CD4-positive, alpha-beta T cell treated with Interleukin-1 beta for 1 hour (primary cell): ENCODE measurements at regions not wholly inside any gene's neighbourhood (a gene's known extent, or its start where the extent isn't known, plus 50 kb on each side); places are given as distances from the start of the nearest gene placed in this dataset.
"Not testable (repeated sequence)": the region's sequence is repeated elsewhere in the genome, so short reads cannot be mapped to it uniquely, and the experiment has no call there.

Experiments used
- DNase-seq, 2 donors: peaks; one replicate each; pipeline ENCODE4 v3.0.0-alpha.2; 2020 to 2022

DNA sequence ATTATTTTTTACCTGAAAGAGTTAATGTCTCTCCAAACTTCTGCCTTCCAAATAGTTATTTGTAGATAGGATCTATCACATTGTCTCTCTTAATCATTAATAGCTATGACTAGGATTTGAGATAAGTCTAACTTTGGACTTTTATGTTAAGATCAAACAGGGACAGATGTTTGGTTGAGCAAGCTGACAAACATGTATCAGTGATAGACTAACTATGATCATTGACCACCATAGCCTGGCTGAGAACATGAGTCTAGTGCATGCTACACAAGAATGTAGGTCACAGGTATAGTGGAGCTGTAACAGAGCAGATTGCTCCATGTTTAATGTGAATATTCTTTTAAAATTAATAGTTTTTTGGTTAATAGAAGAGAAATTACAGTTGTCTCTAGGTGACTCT lies 52.0 kb downstream of the SYT15B start:
- DNase-seq: not testable (repeated sequence)

DNA sequence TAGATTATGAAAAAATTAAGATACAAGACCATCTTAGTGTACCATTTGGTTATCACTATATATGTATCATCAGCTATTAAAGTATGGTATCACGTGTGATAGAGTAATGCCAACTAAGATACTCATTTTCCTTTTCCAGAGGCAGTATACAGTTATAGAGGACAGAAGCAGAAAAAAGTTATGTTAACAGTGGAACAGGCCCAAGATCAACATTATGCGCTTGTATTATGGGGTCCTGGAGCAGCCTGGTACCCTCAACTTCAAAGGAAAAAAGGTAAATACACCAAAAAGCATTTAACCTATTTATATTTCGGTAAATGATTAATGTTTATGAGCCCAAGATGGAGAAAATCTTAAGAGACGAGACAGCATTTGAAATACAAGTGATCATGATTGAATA lies 52.9 kb downstream of the SYT15B start:
- not testable (repeated sequence) for DNase-seq

DNA sequence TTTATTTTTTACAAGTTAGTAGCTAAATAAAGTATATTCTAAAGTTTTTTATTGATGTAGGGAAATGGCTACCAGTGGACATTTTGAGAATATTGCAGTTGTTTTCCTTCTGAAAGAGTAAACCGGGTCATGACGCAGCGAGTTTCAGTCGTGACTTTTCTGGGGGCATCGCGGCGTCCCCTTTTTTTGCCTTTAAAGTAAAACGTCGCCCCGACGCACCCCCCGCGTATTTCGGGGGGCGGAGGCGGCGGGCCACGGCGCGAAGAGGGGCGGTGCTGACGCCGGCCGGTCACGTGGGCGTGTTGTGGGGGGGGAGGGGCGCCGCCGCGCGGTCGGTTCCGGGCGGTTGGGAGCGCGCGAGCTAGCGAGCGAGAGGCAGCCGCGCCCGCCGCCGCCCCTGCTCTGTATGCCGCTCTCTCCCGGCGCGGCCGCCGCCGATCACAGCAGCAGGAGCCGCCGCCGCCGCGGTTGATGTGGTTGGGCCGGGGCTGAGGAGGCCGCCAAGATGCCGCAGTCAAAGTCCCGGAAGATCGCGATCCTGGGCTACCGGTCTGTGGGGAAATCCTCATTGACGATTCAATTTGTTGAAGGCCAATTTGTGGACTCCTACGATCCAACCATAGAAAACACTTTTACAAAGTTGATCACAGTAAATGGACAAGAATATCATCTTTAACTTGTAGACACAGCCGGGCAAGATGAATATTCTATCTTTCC lies 57.5 kb downstream of the SYT15B start:
- peak; percentile 75 to 76 for DNase-seq

DNA sequence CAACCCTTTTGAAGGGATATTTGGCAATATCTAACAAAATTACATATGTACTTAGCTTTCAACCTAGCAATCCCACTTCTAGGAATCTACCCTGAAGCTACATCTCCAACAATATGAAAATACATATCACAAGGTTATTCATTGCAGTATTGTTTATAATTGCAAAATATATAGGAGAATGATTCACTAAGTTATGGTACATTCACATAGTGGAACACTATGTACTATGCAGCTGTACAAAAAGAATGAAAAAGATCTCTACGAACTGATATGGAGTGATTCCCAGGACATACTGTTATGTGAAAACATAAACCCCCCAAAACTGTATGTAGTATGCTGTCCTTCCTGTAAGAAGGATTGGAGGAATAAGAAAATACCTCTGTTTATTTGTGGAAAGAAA lies 62.1 kb downstream of the SYT15B start:
- not testable (repeated sequence) for DNase-seq

DNA sequence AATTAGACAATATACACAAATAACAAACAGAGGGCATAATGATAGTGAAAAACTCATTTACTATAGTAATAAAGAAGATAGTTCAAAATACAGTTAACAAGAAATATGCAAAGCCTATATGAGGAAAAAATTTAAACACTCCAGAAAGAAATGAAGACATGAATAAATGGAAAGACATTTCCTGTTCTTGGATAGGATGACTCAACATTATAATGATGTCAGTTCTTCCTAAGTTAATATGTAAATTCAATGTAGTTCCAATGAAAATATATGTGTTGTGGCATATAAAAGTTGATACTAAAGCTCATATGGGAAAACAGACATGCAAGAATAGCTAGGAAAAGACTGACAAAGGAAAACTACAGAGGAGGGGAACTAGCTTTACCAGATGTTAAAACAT lies 63.5 kb downstream of the SYT15B start:
- DNase-seq: not testable (repeated sequence)

DNA sequence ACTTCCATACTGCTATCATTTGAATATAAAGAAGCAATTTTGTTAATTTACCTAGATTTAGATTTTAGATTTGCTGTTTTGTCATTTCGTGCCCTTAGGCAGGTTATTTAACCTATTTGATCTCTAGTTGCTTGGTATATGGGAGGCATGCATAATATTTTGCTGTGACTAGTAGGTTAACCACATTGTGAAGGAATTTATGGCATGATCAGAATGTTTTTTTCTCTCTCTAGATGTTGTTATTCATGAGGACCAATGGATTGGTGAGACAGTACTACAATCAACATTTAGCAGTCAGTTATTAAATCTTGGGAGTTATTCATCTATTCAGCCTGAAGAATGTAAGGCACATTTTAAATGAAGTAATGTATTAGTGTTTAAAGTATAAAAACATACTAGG lies 67.2 kb downstream of the SYT15B start:
- not testable (repeated sequence) for DNase-seq

DNA sequence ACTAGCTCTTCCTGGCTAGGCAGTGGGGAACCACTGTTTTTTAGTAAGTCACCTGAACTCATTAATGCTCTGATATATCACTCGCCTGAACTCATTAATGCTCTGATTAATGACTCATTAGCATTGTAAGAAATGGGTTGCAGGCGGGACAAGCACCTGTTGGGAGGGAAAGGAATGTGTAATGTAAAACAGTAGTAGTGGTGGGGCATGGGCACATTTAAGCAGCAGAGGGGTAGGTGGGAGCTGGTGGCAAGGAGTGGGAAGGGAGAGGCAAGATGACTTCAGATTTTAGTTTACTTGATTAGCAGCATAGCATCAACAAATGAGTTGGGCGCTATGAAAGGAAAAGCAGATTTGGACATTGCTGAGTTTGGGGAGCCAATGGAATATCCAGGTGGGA lies 68.2 kb downstream of the SYT15B start:
- not testable (repeated sequence) for DNase-seq

DNA sequence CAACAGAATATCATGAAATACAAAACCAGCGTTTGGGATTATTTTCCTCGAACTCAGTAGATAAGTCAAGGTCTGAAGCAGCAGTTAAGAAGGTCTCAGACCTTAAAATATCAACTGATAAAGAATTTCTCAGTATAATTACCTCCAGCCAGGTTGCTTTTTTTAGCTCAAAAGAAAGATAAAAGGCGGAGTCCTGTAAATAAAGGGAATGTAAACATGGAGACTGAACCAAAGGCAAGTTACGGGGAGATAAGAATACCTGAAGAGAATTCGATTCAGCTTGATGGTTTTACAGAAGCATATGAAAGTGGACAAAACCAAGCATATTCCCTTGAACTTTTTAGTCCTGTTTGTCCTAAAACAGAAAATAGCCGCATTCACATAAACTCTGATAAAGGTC lies 73.1 kb downstream of the SYT15B start:
- DNase-seq: not testable (repeated sequence)

DNA sequence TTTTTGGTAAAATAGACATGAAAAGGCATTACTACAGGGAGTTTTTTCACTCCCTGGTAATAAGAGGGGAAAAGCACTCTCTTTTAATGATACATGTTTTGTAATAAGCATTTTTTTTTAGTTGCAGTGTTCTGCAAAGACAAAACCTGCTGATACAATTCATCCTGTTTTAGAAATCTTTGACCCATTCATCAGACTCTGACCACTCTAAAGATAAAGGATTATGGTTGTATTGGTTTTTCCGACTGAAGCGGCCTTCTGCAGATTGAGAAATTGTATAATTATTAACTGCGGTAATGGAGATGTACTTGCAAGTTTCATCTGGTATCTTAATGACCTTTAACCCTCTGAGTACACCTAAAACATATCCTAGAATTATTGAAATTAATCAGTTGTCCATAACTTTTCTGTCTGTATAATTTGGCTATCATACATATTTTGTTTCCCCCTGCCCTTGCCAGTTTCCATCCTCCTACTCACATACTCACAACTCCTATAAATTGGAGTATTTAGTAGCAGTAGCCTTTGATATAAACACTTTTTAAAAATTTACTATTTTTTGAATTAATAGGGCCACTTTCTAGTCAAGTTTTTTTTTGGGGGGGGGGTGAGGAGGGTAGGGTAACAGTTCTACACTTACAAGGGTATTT lies 79.4 kb downstream of the SYT15B start:
- DNase-seq: not testable (repeated sequence)

DNA sequence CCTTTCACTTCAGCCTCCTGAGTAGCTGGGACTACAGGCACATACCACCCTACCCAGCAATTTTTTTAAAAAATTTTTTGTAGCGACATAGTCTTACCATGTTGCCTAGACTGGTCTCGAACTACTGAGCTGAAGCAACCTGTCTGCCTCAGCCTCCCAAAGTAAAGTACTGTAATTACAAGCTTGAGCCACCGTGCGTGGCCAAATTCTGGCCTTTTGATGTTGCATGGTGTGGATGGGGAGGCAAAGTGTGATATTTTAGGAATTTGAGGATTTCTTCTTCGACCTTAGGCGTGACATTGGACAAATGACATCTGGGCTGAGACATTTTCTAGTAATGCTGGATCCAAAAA lies 81.8 kb downstream of the SYT15B start:
- DNase-seq: not testable (repeated sequence)

DNA sequence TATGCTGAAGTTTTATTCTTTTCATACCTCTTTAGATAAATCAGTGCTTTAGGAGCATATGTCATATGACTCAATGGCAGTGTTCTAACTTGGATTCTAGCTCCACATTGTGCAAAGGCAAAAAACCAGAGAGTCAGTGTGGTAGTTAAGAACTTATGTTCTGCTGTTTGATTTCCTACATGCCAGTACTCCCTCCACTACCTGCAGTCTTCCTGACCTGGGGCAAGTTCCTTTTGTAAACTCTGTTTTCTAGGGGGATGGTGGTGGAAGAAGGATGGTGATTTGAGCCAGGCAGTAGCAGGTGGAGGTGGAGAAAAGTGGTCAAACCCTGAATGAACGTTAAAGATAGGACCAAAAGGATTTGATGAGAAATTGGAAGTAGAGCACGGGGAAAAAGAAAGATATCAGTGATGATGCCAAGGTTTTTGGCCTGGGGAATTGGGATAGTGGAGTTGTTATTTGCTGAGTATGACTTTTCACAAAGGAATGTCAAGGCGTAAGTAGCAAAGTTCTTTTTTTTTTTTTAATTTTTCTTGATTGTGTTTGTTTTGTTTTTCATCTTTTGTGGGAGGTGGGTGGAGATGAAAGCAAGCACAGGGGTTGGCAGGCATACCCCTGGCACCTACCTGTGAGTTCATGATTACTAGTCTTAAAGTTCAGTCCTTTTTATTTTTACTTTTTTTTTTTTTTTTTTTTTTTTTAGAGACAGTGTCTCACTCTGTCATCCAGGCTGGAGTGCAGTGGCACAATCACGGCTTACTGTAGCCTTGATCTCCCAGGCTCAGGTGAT lies 82.3 kb downstream of the SYT15B start:
- not testable (repeated sequence) for DNase-seq

DNA sequence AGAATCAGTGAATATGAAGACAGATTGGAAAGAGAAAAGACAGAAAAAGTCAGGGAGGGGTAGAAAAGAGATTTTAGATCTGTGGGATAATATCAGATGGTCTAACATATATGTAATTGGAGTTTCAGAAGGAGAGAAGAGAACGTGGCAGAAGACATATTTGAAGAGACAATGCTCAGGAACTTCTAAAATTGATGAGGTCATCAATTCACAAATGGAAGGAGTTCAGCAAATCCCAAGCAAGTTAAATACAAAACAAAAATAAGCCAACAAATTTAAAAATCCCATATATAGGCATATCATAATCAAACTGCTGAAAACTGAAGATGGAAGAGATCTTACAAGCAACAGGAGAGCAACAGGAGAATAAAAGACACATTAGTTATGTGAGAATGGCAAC lies 87.3 kb downstream of the SYT15B start:
- not testable (repeated sequence) for DNase-seq

DNA sequence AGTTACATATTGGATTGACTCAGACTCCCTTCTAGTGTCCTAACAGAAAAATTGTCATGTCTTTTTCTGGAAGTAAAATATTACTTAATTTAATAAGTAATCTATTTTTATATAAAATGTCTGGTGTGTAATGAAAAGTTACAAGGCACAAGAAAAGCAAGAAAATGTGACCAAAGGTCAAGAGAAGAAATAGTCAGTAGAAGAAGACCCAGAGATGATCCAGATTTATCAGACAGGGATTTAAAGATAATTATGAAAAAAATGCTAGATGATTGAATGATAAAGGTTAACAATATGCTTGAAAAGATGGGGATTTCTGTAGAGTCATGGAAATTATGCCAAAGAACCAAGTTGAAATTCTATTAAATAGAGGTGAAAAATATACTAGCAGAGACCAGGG lies 87.8 kb downstream of the SYT15B start:
- DNase-seq: not testable (repeated sequence)

DNA sequence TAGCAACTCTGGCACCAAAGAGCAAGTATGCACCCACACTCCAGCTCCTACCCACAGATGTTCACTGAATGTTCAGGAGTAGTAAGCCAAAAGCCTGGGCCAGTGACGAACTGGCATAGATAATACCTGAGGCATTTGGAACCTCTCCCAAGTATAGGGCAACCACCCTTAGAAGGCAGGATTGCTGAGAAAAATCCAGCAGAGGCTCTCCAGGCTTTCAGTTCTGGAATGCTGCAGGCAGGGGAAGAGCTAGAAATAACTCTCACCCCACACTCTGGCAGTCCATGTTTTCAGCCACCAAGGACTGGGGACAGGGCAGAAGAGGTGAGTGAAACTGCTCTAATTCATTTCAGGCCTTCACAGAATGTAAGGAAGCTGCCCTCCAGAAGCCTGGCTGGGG lies 90.3 kb downstream of the SYT15B start:
- not testable (repeated sequence) for DNase-seq

DNA sequence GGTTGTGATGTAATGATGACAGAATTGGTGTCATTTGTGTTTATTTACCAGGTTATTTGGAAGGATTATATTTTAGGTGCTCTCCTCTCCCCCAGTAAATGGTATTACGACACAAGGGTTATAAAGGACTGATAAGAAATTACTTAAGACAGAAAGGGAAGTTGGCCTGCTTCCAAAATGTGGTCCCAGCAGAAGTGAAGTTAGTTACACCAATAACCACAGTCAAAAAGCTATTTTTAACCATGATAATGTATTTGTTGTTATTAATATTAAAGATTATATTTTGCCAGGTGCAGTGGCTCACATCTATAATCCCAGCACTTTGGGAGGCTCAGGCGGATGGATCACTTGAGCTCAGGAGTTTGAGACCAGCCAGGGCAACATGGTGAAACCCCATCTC lies 92.5 kb downstream of the SYT15B start:
- not testable (repeated sequence) for DNase-seq

DNA sequence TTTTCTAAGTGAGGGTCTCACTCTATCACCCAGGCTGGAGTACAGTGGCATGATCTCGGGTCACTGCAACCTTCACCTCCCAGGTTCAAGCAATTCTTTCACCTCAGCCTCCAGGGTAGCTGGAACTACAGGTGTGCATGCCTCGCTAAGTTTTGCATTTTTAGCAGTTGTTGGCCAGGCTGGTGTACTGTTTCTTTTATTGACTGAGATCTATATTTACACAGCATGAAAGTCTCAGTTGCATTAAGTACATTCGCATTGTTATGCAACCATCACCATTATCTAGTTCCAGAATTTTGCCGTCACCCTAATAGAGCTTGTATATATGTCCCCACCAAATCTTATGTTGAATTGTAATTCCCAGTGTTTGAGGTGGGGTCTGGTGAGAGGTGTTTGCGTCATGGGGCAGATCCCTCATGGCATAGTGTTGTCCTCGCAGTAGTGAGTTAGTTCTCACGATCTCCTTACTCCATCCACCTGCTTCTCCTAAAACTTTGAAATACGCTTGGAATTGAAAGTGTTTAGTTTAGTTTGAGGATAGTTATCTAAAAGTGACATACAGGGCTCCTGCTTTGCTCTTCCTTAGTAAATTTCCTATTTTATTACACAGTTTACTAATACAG lies 101.3 kb downstream of the SYT15B start:
- DNase-seq: not testable (repeated sequence)

DNA sequence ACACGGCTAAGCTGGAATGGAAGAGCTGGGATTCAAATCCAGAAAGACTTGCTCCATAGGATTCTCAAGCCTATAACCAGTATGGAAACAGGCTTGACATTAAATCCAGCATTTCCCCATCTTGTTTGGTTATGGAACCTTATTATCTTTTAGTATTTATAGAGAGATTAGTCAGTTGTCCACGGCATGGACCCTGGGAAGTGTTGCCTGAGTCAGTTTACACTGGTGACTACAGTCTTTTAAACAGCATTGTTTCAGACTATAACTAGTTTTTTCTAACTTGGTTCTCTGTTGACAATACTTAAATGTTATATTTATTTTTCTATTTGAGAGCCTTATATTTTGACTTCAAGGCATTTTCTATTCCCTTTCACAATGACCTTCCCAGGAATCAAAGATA lies 106.7 kb downstream of the SYT15B start:
- DNase-seq: not testable (repeated sequence)

DNA sequence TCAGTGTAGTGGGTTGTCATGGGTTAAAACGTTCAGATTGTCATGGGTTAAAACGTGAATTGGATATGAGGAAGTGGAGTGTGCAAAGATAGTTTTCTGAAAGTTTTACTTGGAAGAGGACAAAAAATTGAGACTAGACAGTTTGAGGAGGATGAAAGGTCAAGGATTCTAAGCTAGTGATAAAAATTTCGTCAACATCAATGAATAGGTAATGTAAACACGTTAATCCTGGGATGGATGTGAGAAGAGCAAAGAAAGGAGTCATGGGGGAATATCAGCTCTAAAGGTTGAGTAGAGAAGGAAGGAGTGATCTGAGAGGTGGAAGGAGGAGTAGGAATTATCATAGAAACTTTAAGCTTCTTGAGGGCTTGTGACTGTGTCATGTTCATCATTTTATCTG lies 109.2 kb downstream of the SYT15B start:
- DNase-seq: not testable (repeated sequence)

DNA sequence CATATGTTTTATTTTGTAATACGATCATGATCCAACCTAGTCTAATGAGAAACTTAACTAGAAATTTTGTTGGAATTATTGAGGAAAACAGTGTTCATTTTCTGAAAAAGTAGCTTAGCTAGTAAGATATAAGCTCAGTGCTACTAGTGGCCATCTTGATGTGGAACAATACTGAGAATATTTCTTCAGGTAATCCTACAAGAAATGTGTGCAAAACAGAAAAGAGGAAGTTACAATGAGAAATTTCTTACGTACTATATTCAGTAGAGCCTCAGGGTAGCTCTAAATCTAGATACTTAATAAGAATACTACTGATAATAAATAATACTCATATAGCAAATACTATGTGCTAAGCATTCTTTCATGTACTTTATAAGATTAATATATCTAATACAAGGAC lies 114.8 kb downstream of the SYT15B start:
- DNase-seq: not testable (repeated sequence)

DNA sequence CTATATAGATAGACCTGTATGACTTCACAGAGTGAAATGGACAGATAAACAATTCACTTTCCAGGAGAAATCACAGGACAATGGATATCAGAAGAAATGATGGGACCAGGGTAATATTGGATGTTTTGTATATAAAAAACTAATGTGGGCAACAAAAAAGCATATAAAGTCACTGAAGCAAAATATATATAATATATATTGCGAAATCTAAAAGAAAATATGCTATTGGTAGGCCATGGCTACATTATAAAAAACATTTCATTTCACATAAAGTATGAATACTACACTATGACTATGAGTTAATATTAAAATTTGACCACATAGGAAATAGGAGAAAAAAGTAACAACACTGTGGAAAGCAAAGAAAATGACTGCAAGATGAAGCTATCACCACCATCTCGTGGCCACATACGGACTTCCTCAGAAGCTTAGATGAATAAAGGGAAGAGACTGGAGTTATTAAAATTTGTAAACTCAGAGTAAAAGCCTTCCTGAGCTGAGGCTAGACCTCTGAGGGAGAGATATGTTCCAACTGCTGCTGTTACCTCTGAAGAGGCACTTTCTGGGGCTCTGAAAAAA lies 115.8 kb downstream of the SYT15B start:
- DNase-seq: not testable (repeated sequence)

DNA sequence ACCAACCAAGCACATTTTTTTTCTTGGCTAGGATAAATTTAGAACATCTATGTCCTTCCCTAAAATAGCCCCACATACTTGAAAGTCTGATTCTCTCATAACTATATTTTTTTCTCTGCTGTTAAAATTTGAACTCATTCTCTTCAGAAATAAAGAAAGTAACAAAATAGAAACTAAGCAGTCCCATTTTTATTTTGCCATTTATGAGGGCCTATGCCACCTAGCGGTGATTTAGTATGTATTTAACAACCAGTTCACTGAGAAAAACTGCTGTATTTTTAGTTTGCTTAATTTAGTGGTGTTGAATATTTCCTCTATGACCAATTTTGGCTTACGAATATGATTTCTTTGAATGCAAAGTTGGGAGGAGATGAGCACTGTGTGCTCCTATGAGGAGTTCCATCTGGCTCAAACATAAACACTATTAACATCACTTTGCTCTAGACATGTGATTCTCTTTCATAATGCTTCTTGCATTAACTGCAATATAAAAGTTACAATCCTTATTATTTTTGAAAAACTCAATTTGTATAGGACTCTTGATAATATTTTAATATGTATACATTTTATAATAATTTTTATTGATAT lies 116.6 kb downstream of the SYT15B start:
- DNase-seq: peak; percentile 5 to 18

DNA sequence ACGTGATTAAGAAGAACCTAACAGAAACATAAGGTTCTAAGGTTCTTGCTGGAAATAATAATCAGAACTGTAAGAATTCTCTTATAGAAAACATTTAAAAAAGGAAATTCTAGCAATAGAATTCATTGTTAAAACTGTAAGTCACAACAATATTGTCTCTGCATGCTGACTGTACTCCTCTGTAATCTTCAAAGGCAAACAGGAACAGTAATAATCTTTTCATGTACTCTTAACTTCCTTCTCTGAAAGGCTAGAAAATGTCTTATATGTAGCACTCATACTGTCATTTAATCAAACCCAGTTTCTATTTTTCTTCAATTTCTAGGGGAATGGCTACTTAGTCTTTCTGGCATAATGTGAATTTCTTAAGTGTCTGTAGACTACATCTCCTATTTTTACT lies 103.5 kb upstream of the AGAP9 start:
- DNase-seq: not testable (repeated sequence)

DNA sequence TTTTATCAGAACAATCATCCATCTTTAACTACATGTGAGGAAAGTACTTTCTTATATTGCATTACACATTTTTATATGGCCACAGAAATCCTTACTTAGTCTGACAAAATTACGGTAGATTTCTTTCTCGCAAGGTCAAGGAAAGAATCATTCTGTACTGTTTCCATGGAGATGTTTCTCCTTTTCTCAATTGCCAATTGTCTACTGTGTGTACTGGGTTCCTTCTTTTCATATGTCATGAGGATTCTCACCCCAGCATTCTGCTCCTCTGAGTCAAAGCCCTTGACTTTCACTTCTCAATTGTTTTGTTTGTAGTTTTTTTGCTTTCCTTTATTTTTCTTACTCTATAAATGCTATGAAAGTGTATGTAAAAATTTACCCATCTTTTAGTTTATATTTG lies 99.3 kb upstream of the AGAP9 start:
- DNase-seq: not testable (repeated sequence)
